Renal cortical epithelial cell (primary cell): ENCODE measurements at regions not wholly inside any gene's neighbourhood (a gene's known extent, or its start where the extent isn't known, plus 50 kb on each side); places are given as distances from the start of the nearest gene placed in this dataset.

Experiments
- DNase-seq: peaks from one replicate; pipeline ENCODE4 v3.0.0-alpha.2; 2011; ENCODE audit warnings: low read depth

DNA sequence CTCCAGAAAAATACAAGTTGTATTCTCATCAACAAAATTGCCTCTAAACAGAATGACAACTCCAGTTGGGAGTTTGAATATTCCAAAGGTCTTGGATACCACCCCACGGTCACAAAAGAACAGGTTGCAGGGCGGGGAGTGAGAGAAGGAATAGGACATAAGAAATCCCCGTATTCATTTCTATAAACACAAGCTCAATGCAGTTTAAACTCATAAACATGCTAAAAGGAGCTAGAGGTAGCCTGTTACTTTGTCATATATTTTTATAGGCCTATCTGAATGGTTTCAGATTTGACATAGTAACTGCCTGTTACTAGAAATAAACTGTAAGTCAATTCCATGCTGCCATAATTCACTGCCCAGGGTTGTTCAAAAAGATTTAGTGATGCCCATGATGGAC is 567.5 kb downstream of the BCL11A start:
- DNase-seq = no peak

DNA sequence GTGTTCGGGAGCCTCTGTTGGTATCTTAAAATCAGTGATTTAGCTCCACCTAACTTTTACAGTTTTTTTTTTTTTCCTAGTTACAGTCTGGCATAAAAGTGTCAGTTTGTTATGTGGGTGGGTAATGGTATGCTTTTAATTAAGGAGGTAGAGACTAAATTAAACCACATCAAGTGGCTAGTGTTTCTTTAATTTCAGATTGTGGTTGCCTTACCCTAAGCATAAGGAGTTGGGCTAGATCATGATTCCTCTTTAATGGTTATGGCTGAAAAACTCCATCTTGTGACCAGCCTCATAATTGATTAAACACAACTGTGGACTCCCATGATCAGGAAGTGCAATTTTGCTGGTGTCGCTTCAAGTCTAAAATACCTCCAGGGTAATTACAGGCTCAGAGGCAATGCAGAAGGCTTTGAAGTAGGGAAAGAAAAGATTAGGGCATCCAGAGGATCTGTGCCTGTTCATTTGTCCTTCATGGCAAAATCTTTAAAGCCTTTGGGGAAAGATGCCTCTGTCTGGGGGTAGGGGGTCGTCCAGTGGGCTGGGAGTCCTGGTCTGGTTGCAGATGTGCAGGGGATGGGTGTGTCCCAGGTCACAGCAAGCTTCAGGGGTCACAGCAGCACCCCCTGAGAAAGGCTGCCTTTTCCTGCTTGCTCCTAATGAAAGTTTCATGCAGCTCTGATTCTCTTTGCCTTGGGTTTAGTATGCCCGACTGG is 579.2 kb downstream of the BCL11A start:
- DNase-seq = no peak

DNA sequence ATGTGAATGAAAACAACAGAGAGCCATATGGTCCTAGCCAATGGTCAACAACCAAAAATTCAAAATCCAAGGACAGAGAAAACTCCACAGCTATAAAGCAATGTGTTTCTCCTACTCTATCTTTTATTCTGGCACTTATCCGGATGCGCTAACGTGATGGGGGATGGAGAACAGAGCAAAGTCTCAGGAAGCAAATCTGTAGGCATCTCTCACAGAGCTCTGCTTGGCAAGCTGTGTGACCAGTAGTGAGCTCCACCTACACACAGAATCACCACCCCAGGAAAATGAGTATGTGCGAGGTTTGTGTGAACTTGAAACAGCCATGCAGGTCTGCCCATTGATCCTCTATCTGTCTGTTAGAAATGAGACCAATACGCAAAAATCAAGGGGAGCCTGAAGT is 584.3 kb downstream of the BCL11A start:
- no peak for DNase-seq

DNA sequence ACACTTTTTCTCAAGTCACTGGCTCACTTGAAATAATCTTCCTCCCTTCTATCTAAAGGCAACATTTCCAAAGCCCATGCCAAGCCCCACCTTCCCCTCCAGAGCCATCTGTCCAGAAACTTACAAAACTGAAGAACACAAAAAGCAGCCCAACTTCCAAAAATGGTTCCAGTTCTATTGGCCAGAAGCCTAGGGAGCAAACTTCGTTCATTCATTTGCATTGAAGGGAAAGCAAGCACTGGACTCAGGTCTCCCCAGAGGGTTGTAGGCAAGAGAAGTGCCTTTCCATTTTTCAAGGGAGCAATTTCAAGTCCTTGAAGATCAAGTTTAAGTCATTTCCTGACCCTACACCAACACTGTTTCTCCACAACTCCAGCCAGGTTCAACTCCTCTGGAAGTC is 585.0 kb downstream of the BCL11A start:
- DNase-seq = no peak

DNA sequence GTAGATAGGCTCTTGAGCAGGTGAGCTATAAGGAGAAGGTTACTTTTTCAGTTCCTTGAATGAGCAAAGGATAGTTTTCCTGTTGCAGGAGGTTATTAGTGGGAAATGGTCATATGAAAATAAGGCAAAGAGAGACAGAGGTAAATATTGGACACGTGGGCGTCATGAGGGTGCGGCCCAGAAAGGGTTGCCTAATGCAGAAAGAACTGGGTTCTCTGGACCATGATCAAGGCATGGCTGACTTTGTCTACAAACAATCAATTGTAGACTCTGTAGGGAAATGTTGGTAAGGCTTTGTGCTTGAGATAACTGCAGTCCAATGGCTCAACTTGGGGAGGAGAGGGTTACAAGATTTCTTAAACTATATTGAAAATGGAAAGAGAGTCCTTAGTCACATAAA is 585.8 kb downstream of the BCL11A start:
- DNase-seq = no peak

DNA sequence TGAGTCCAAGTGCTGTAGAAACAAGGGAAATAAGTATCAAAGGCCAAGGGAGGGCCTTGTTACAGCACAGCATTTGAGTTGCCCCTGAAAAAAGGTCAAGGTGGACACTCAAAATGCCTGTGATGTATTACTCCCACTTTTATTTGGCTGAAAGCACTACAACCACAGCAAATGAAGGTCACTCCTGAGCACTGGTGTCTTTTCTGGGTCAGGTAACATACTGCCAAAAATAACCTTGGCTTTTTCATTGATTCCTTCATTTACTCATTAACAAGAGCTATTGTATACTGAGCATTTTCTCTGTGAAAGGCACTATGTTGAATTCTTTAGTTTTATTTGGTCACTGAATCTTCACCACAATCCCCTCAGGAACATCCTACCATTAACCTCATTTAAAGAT is 590.3 kb downstream of the BCL11A start:
- DNase-seq = peak; percentile 4

DNA sequence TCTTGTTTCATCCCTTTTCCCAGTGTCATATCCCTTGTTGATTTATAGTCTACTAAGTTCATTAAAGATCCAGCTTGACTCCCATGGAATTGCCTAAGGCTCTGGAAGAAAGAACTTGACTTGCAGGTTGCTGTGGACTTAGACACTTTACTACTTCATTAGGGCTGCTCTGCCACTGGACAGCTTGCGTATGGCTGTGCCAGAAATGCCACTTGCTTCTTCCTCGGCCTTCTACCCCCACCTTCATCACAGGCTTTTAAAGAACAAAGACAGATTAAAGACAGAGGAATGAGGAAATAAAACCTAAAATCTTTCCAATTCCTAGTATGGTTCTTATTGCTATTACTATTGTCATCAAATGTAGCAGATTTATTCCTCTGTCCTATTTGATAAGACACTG is 591.7 kb downstream of the BCL11A start:
- no peak for DNase-seq

DNA sequence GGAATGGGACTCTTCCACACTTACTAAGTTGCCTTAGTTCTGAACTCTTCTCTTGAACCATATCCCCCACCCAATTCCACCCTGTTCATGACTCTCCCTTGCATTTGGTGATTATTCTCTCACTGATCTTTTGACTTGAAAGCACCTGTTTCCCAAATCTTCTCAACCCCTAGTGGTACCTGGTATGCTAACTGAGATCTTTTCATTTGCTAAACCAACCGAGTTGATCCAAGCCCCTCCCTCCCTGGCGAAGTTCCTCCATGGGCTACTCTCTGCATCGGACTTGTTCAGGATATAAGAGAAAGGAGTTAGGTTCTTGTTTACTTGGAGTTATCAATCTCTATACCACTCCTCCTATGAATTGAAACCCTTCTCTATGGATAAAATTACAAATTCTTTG is 593.5 kb downstream of the BCL11A start:
- DNase-seq = no peak

DNA sequence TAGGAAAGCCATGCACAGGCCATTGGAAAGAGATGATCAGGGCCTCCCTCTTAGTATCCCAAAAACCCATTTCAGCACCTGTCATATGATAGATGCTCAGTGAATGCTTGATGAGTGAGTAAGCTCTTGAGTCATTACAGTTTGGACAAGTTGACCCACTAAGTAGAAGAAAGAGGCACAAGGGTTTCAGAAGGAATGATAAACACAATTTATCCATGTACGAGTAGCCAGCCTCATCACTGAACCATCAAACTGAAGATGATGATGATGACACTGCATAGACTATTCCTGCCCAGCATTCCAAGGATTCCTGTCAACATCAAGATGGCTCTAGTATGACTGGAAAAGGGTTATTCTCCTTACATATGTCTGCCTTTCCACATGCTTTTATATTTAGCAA is 596.0 kb downstream of the BCL11A start:
- DNase-seq = no peak

DNA sequence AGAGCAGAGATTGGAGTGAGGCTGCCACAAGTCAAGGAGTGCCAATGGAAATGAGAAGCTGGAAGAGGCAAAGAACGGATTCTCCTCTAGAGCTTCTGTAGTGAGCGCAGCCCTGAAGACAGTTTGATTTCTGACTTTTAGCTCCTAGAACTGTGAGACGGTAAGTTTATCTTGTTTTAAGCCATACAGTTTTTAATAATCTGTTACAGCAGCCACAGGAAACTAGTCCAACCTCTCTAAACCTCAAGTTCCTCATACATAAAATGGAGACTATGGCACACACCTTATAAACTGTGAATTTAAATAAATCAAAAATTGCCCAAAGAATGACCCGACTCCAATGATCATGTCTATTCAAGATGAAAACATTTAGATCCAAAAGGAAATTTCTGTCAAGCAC is 596.5 kb downstream of the BCL11A start:
- DNase-seq = no peak

DNA sequence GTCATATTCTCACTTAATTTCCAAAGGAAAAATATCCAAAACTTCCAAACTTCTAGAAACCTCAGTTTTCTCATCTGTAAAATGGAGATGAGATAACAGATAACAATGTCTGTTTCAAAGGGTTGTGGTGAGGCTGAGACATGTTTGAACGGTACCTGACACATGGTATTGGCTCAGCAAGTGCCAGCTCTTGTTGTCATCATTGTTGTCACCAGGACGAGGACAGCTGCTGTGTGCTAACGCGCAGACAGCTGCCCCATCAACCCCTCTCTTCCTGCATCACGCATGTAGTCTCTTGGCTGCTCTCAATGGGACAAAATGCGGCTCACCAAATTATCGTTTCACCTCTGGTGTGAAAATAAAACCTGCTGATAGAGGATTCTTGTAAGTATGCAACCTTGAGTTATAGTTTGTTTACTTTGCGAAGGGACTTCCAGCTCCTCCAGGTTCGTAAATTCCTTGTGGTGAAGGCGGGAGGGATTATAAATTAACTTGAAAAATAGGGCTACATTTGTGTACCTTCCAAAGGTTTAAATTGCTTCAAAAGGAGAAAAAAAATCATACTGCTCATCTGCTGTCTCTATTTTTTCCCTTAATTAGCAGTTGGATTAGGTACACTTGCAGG is 605.4 kb downstream of the BCL11A start:
- peak; percentile 15 for DNase-seq

DNA sequence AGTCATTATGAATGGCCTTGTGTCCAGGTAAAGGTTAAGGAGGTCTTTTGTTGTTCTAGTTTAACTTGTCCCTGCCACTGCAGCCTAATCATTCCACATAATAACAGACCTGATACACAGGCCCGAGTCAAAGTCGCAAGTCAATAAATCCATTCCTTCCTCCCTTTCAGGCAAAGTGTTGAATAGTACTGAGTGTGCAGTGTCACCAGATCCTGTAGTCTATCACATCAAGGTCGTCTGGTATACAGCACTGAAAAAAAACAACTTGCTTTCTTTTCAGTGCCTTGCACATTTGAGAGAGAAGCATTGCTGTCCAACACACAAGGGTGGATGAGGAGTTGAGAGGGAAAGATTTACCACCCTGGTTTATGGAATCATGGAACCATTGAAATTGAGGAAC is 606.2 kb downstream of the BCL11A start:
- DNase-seq = no peak

DNA sequence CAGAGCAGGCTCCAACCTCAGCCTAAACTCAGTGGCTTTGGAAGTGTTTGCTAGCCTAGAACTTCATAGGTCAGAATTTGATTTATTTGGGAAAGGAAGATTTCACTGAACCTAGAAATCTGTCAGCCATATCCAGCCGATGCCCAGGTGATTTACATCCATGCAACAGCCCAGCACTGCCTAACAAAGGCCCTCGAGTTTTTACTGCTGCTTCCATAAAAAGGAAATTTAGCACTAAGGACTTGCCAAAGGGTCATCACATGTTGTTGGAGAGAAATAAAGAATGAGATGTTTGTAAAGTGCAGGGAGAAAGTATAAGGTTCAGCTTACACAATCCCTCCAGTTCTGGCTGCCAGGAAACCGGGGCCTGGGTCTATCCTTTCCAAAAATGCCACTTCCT is 614.2 kb downstream of the BCL11A start:
- no peak for DNase-seq

DNA sequence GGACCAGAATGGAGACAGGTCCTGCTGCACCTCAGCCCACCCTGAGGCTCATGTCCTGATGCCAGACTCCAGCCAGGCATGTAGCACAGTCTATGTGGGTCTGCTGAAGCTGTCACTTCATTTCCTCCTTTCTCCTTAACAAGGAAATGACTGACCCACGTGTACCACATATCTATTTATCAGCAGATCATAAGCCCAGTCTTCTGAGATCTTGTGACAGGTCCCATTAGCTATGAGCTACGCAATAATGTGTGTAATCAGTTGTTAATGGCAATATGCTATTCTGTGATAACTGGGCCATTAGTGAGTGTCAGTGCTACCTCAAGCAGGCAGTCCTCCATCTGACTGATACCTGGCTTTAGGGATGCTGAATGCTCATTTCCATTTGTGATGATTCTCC is 615.3 kb downstream of the BCL11A start:
- no peak for DNase-seq

DNA sequence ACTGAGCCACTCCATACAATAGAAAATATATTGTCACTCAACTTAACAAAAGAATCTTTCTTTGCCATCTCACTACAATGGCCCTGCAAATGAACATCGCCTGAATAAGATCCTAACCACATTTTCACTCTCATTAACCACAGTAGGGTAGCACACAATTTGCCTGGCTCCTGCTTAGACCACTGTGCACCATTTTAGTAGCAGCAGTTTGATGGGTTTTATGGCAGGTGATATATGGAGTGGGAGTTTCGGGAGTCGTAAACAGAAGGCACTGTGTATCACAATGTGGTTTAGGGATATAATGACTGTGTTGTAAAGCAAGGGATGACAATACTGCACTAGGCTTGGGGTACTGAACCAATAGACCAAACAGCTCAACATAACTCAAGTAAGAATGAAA is 617.4 kb downstream of the BCL11A start:
- no peak for DNase-seq

DNA sequence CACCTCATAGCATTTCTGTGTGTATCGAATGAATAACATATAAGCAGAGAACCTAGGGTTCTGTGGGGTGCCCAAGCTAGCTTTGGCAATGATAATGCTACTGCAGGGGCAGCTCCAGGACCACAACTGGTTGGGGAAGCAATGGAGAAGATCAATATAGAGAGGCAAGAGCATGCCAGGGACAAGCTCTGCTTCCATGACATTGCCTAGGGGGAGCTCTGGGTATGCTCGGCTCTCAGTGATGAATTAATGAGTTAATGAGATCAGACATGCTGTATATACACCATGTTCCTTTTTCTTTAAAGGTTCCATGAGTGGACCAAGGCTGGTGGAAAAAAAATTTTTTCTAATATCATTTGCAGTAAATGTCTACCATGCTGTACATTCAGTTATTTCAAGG is 618.4 kb downstream of the BCL11A start:
- DNase-seq = no peak

DNA sequence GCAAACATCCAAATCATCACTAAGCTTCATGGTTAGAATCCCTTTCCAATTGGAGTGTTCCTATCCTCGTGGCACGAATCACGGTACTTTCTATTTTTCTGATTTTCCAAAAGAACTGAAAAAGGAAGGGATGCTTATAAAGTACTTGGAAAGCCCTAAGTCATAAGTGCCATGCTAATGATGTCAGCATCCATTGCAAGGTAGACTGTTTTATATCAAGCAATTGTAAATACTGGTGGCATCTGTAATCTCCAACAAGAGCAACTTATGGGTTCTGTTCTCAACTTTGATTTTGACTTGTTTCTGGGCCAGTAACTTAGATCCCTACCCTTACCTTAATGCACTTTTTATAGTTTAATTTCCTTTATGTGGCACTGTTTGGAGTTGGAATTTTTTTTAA is 619.5 kb downstream of the BCL11A start:
- no peak for DNase-seq

DNA sequence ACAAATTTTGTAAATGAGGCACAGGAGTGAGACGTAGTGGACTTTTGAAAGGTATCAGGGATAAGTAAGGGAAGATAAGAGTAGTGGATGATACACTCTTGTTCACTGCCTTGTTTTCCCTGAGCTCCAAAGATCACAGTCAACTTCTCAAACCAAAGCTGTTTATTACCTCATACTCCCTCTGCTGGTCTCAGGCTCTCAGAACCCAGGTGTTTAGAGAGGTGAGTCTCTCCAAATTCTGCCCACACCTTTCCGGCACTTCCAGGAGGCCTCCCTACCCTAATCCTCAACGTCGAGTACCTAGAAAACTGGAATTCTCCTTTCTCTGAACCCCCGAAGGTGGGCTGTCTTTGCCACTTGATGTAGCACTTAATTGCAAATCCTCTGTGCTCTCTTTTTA is 621.1 kb downstream of the BCL11A start:
- no peak for DNase-seq

DNA sequence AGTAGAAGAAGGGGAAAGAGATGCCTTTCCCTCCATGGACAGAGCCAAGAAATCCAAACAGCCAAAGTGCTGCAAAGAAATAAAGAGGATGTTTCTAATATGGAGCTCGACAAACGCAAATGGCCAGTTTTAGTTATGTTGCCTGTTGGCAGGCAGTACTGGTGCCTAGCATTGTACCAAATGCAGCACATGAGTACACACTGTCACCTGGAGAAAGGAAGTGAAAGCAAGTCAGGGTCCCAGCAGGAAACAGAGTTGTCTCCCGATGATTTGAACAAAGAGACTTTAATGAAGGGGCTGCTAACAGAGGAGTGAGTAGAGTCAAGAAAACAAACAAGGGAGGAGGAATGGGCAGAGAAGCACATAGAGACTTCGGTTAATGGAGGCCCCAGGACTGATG is 623.0 kb downstream of the BCL11A start:
- no peak for DNase-seq

DNA sequence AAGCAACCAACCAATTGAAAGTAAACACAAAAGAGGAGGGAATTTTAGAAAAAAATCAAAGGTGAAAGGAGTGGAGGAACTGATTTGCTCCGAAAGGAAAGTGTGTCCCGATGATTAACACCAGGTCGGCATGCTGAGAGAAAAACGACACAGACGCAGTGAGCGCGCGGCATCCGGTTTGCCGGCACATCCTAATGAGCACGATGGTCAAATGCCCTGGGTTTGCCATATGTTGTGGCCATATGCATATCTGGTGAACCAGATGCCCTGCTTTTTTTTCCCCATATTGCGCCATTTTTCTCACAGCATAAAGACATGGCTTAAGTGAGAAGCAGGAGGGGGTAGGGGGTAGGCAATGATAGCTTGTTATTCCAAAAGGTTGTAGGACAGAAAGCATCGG is 626.7 kb downstream of the BCL11A start:
- DNase-seq = no peak

DNA sequence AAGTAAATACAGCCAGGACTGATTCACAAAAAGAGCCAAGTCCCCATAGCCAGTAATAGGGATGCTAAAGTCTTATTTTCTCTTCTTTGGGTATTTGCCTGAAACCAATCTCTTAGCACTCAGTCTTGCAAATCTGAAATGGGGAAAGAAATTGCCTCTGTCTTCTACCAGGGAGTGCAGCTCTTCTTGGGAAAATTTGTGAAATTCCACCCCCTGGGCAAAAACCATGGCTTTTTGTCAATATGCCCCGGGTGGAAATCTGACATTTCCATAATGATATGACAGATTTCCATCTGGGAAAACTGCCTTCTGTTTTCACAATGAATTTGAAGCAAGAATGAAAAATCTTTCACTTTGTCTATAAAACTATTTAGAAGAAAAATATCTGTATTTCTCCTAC is 628.1 kb downstream of the BCL11A start:
- no peak for DNase-seq

DNA sequence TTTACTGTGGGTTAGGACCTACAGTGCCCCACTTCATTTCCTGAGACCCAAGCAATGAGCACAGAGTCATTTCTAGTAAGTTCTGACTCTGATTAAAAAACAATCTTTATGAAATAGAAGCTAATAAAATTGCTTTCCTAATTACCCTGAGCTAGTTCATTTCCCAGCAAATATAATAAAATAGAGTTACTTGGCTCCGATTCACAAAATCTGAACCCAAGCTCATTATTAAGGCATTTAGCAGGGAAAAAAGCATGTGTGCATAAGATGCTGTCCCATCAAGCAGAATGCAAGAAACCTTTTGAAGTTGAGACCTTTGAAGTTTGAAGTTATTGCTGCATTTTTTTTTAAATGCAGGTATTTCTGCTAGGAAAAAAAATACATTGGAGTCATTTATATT is 629.1 kb downstream of the BCL11A start:
- DNase-seq = no peak

DNA sequence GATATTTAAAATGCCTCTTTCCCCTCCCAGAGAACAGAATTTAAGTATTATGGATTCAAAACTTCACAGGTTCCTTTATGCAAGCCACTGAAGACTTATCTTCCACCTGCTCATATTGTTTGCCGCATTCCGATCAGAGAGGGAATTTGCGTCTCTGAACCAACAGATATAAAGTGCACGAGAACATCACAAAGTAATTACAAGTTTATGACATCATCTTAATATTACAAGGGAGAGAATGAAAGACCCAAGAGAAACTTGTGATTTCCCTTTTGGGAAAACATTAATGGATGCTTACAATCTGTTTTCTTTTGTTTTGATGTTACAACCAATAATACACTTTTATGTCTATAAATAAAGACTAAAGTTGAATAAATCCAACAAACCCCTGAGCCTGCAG is 631.0 kb downstream of the BCL11A start:
- no peak for DNase-seq

DNA sequence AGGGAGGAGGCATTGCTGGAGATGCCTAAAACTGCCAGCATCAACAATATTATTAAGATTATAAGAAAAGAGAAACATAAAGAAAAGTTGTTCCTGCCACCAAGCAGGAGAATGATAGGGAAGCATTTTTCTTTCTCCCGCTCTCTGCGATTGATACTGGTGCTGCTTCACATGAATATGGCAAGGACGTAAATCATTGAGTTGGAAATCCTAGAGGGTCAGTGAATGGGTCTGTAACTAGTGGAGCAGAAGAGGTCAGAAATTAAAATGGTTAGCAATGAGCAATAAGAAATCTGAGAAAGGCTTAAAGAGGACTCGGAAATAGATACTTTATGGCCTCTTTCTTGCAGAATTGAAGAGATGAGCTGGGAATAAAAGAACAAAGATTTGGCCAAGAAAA is 631.7 kb downstream of the BCL11A start:
- DNase-seq = no peak
